Right lobe of liver (tissue), 4 donors: ENCODE measurements at regions not wholly inside any gene's neighbourhood (a gene's known extent, or its start where the extent isn't known, plus 50 kb on each side); places are given as distances from the start of the nearest gene placed in this dataset.

Experiments
- POLR2A ChIP-seq: fragments of 450-650 bp; IDR thresholded peaks from one replicate; pipeline ENCODE4 v1.6.1; 2017; ENCODE audit warnings: antibody characterized with exemption, mild to moderate bottlenecking
- TF ChIP-seq, protein P1 (sequence below), 4 donors: fragments of 200-600 bp in 3 of 4; fragments of 450-650 bp in 1 of 4; IDR thresholded peaks; one replicate each; pipeline versions ENCODE4 v1.5.1 to v1.8.0; 2016 to 2022; ENCODE audit warnings: antibody characterized with exemption in 4 of 4, mild to moderate bottlenecking in 2 of 4
- donor health status: DM: no; HTN: no; CAD: no.
- donor health status: DM: no; HTN: no; CAD: no.
- donor health status: DM: no; HTN: yes; CAD: no.

DNA sequence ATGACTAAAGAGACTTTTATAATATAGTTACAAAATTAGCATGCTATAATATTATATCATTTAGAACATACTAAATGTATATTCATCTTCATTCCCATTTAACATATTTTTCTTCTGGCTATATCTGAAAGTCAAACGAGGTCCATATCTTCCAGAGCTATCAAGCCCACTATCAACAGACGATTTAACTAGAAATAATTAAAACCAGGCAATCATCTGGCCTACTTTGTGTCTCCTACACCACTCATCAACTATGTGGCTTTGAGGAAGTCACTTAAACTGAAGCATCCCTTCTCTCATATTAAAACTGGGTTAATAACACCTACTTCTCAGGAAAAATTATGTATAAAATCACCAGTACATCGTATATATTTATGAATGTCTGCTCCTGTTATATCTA lies 1330.5 kb upstream of the PABPC4L start:
- TF ChIP-seq, protein P1, sequence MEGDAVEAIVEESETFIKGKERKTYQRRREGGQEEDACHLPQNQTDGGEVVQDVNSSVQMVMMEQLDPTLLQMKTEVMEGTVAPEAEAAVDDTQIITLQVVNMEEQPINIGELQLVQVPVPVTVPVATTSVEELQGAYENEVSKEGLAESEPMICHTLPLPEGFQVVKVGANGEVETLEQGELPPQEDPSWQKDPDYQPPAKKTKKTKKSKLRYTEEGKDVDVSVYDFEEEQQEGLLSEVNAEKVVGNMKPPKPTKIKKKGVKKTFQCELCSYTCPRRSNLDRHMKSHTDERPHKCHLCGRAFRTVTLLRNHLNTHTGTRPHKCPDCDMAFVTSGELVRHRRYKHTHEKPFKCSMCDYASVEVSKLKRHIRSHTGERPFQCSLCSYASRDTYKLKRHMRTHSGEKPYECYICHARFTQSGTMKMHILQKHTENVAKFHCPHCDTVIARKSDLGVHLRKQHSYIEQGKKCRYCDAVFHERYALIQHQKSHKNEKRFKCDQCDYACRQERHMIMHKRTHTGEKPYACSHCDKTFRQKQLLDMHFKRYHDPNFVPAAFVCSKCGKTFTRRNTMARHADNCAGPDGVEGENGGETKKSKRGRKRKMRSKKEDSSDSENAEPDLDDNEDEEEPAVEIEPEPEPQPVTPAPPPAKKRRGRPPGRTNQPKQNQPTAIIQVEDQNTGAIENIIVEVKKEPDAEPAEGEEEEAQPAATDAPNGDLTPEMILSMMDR (IDR thresholded peaks at IDR 0.05): no peak
- no peak for TF ChIP-seq POLR2A
